ENCODE measurements at regions not wholly inside any gene's neighbourhood (a gene's known extent, or its start where the extent isn't known, plus 50 kb on each side); places are given as distances from the start of the nearest gene placed in this dataset.
"Not testable (repeated sequence)": the region's sequence is repeated elsewhere in the genome, so short reads cannot be mapped to it uniquely, and the experiment has no call there.

DNA sequence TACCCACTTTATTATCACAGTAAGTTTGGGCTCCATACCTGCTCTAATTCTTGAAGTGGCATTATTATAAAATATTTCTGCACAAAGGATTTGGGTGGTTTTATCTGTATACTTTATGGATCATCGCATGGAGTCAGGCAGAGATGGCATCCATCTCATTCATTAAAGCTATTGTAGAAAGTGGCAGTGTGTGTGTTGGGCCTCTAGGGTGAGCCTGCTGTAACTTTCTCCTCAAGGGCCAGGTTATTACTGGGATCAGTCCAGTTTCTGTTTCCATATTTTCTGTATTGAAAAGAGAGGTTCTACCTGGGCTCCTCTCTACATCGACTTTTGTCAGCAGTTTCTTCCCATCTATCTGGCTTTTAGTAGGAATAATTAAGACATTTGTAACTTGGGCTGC, 511.1 kb downstream of the MMUT start:
- no peak overlapping the region for H3K9ac ChIP-seq (ENCODE audit: insufficient read depth, low read depth, low read length)
- ChIA-PET CTCF (ENCODE audit: low intra/inter-chr PET ratio, low total read pairs) (no interaction called here), POLR2A (no interaction called here)
- H3K9me3 ChIP-seq (ENCODE audit: low read length): no peaks in the 10 kb centered on the region
- in situ Hi-C loops (cut with HindIII; ENCODE audit: extremely low pct_ligation_motif_present, low pct_unique_long_range_greater_than_20kb) (no loop called here), intact Hi-C loops (cut with micrococcal nuclease; ENCODE audit: unreplicated experiment) (no loop called here)
- H3K4me2 ChIP-seq (ENCODE audit: low read depth, low read length): no peak overlapping the region
- H3K4me3 ChIP-seq (replicated peaks in 1 of 3; ENCODE audit: insufficient read depth in 1 of 3, low read depth in 2 of 3, low read length in 3 of 3): no peak overlapping the region
- H3K27ac ChIP-seq (ENCODE audit: extremely low read length, insufficient read depth, low read length): no peak overlapping the region
- DNase-seq (ENCODE audit: low spot score) (no peak), FAIRE-seq (no peak), ATAC-seq (peak; percentile 71)
- no peaks in the 10 kb centered on the region for H3K36me3 ChIP-seq (replicated peaks in 1 of 2; ENCODE audit: control insufficient read depth in 1 of 2, insufficient read depth in 2 of 2, low read length in 2 of 2)
- no peak overlapping the region for H2AFZ ChIP-seq (ENCODE audit: low read length)
- WGBS (ENCODE audit: low lambda C conversion rate): 8% methylated on average over 2 of the region's 2 CpGs
- H3K27me3 ChIP-seq (ENCODE audit: control insufficient read depth in 1 of 2, insufficient read depth in 2 of 2, low read length in 2 of 2): no peaks in the 10 kb centered on the region
- H3K4me1 ChIP-seq (ENCODE audit: insufficient read depth, low read length): no peaks in the 10 kb centered on the region
- no TSS peak for BruUV-seq (replicated peaks)
- H3K79me2 ChIP-seq (ENCODE audit: insufficient read depth, low read length): no peaks in the 10 kb centered on the region
- TF ChIP-seq DMAP1 (CRISPR knock-in tag; IDR thresholded peaks at IDR 0.05) (no peak), NCOA2 (CRISPR knock-in tag; IDR thresholded peaks at IDR 0.05) (no peak), ZNF451 (CRISPR knock-in tag; IDR thresholded peaks at IDR 0.05) (no peak), ZNF703 (CRISPR knock-in tag; IDR thresholded peaks at IDR 0.05; ENCODE audit: borderline replicate concordance) (no peak), ATAD3A (CRISPR knock-in tag; IDR thresholded peaks at IDR 0.05) (no peak), ZNF329 (CRISPR knock-in tag; IDR thresholded peaks at IDR 0.05; ENCODE audit: low read depth) (no peak), ZNF260 (CRISPR knock-in tag; IDR thresholded peaks at IDR 0.05; ENCODE audit: borderline replicate concordance, low read depth) (no peak), ZBTB8A (CRISPR knock-in tag; IDR thresholded peaks at IDR 0.05; ENCODE audit: borderline replicate concordance, low read depth) (no peak)
- TF ChIP-seq, protein P1, sequence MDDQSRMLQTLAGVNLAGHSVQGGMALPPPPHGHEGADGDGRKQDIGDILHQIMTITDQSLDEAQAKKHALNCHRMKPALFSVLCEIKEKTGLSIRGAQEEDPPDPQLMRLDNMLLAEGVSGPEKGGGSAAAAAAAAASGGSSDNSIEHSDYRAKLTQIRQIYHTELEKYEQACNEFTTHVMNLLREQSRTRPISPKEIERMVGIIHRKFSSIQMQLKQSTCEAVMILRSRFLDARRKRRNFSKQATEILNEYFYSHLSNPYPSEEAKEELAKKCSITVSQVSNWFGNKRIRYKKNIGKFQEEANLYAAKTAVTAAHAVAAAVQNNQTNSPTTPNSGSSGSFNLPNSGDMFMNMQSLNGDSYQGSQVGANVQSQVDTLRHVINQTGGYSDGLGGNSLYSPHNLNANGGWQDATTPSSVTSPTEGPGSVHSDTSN (CRISPR knock-in tag; IDR thresholded peaks at IDR 0.05; ENCODE audit: borderline replicate concordance): no peak
- H4K20me1 ChIP-seq (ENCODE audit: insufficient read depth, low read length): no peaks in the 10 kb centered on the region

- H2AFZ ChIP-seq (ENCODE audit: low read length); FAIRE-seq; H3K79me2 ChIP-seq (ENCODE audit: insufficient read depth, low read length); H3K27me3 ChIP-seq (ENCODE audit: control insufficient read depth in 1 of 2, insufficient read depth in 2 of 2, low read length in 2 of 2); CTCF ChIA-PET (ENCODE audit: low intra/inter-chr PET ratio, low total read pairs); H3K9me3 ChIP-seq (ENCODE audit: low read length); H3K4me2 ChIP-seq (ENCODE audit: low read depth, low read length); H3K27ac ChIP-seq (ENCODE audit: extremely low read length, insufficient read depth, low read length); BruUV-seq (replicated peaks); POLR2A ChIA-PET; H4K20me1 ChIP-seq (ENCODE audit: insufficient read depth, low read length); H3K4me3 ChIP-seq (replicated peaks in 1 of 3; ENCODE audit: insufficient read depth in 1 of 3, low read depth in 2 of 3, low read length in 3 of 3); H3K36me3 ChIP-seq (replicated peaks in 1 of 2; ENCODE audit: control insufficient read depth in 1 of 2, insufficient read depth in 2 of 2, low read length in 2 of 2); in situ Hi-C loops (cut with HindIII; ENCODE audit: extremely low pct_ligation_motif_present, low pct_unique_long_range_greater_than_20kb); H3K4me1 ChIP-seq (ENCODE audit: insufficient read depth, low read length); intact Hi-C loops (cut with micrococcal nuclease; ENCODE audit: unreplicated experiment); ATAC-seq; H3K9ac ChIP-seq (ENCODE audit: insufficient read depth, low read depth, low read length): not testable (repeated sequence)
- peak; percentile 43 for DNase-seq (ENCODE audit: low spot score)
- WGBS (ENCODE audit: low lambda C conversion rate): 3% methylated on average over 4 of the region's 4 CpGs
Observed at GRCh38 chr6:48944276-48944675, 518.8 kb downstream of the MMUT start.
